ENCODE measurements at regions not wholly inside any gene's neighbourhood (a gene's known extent, or its start where the extent isn't known, plus 50 kb on each side); places are given as distances from the start of the nearest gene placed in this dataset.

- TF ChIP-seq MAX (IDR thresholded peaks at IDR 0.05; ENCODE audit: low read depth), result no peak
- no peak for TF ChIP-seq CTCF (IDR thresholded peaks at IDR 0.05)
- no peak for TF ChIP-seq EZH2phosphoT487 (IDR thresholded peaks at IDR 0.05; ENCODE audit: borderline replicate concordance, low read depth)
- no peak for TF ChIP-seq FOXM1 (IDR thresholded peaks at IDR 0.05; ENCODE audit: low read depth)
- no peak for TF ChIP-seq EP300 (IDR thresholded peaks at IDR 0.05; ENCODE audit: borderline replicate concordance in 1 of 2, low read depth in 1 of 2, low read length in 1 of 2)
- TF ChIP-seq POLR2AphosphoS5 (IDR thresholded peaks at IDR 0.05; ENCODE audit: low read depth, low read length), result no peak
- TF ChIP-seq RXRA (IDR thresholded peaks at IDR 0.05; ENCODE audit: borderline replicate concordance, low read depth), result no peak
- TF ChIP-seq USF2 (IDR thresholded peaks at IDR 0.05; ENCODE audit: borderline replicate concordance, low read depth, low read length), result no peak
- no peak for TF ChIP-seq NFIC (IDR thresholded peaks at IDR 0.05; ENCODE audit: borderline replicate concordance)
- no peak for TF ChIP-seq REST (IDR thresholded peaks at IDR 0.05; ENCODE audit: low read depth, low read length)
- no peak for TF ChIP-seq TEAD4 (IDR thresholded peaks at IDR 0.05; ENCODE audit: borderline replicate concordance, insufficient read depth)
- TF ChIP-seq ZBTB33 (IDR thresholded peaks at IDR 0.05; ENCODE audit: borderline replicate concordance, low read depth), result no peak
- no peak for TF ChIP-seq MEF2A (IDR thresholded peaks at IDR 0.05; ENCODE audit: borderline replicate concordance, low read depth)
- TF ChIP-seq TAF1 (IDR thresholded peaks at IDR 0.05; ENCODE audit: borderline replicate concordance, low read depth, low read length), result no peak
Observed at GRCh38 chr4:116391020-116391419, 694.4 kb downstream of the TRAM1L1 start.
